Endothelial cell of umbilical vein (primary cell): ENCODE measurements at regions not wholly inside any gene's neighbourhood (a gene's known extent, or its start where the extent isn't known, plus 50 kb on each side); places are given as distances from the start of the nearest gene placed in this dataset.

Source experiments
- EZH2 ChIP-seq: IDR thresholded peaks from 2 replicates; pipeline ENCODE4 v1.6.1; 2012; ENCODE audit warnings: borderline replicate concordance, low read depth, mild to moderate bottlenecking, moderate library complexity, low read length, inconsistent platforms; ENCODE audit not compliant: severe bottlenecking
- JUN ChIP-seq: IDR thresholded peaks from 2 replicates; pipeline ENCODE4 v1.6.1; 2011; ENCODE audit warnings: borderline replicate concordance, low read depth; ENCODE audit not compliant: insufficient read length, insufficient read depth
- POLR2A ChIP-seq: IDR thresholded peaks from 2 replicates; pipeline ENCODE4 v1.6.1; 2012; ENCODE audit warnings: low read depth, mild to moderate bottlenecking, control low read depth, low read length
- POLR2AphosphoS5 ChIP-seq: IDR thresholded peaks from 2 replicates; pipeline ENCODE4 v1.6.1; 2012; ENCODE audit warnings: low read depth, mild to moderate bottlenecking, control low read depth, low read length, moderate library complexity; ENCODE audit not compliant: insufficient read depth
- TF ChIP-seq, protein P1 (sequence below), 2 donors: IDR thresholded peaks; 1 replicate in 1 of 2; 2 replicates in 1 of 2; pipeline ENCODE4 v1.5.1; 2011; ENCODE audit warnings: low read length in 2 of 2, mild to moderate bottlenecking in 2 of 2, moderate library complexity in 2 of 2, control low read depth in 1 of 2, inconsistent platforms in 1 of 2, low read depth in 1 of 2; ENCODE audit not compliant: insufficient read depth in 1 of 2; ENCODE audit errors: extremely low read depth in 1 of 2
- TF ChIP-seq, protein P2 (sequence below): IDR thresholded peaks from 2 replicates; pipeline ENCODE4 v1.6.1; 2011; ENCODE audit not compliant: insufficient read depth, insufficient read length

DNA sequence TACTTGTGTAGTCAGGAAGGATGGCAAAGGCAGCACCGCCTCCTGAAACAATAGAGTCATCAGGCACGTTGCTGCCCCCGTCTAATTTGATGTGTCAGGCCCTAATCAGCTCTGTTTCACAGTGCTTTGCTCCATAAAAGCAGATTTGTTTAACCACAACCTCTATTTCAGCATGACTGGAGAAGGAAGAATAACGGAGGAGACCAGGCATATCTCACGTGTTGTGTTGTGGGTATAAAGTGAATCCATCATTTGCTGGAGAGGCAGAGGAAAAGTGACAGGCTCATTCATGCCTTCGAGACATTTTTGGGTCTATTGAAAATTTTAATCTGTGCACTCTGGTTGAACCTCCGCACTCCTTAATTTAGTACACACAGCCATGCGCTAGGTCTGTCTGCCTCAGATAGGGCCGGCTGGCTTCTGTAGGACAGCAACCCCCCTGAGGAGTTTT is 940.4 kb upstream of the SLC10A2 start:
- TF ChIP-seq EZH2 (no peak), JUN (no peak), POLR2A (no peak), POLR2AphosphoS5 (no peak)
- TF ChIP-seq, protein P1, sequence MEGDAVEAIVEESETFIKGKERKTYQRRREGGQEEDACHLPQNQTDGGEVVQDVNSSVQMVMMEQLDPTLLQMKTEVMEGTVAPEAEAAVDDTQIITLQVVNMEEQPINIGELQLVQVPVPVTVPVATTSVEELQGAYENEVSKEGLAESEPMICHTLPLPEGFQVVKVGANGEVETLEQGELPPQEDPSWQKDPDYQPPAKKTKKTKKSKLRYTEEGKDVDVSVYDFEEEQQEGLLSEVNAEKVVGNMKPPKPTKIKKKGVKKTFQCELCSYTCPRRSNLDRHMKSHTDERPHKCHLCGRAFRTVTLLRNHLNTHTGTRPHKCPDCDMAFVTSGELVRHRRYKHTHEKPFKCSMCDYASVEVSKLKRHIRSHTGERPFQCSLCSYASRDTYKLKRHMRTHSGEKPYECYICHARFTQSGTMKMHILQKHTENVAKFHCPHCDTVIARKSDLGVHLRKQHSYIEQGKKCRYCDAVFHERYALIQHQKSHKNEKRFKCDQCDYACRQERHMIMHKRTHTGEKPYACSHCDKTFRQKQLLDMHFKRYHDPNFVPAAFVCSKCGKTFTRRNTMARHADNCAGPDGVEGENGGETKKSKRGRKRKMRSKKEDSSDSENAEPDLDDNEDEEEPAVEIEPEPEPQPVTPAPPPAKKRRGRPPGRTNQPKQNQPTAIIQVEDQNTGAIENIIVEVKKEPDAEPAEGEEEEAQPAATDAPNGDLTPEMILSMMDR (IDR thresholded peaks at IDR 0.05; ENCODE audit: extremely low read depth in 1 of 2, insufficient read depth in 1 of 2, low read depth in 1 of 2, low read length in 2 of 2) = no peak
- TF ChIP-seq, protein P2, sequence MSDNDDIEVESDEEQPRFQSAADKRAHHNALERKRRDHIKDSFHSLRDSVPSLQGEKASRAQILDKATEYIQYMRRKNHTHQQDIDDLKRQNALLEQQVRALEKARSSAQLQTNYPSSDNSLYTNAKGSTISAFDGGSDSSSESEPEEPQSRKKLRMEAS = no peak
